T-helper 2 cell treated with Interferon-gamma antibody and Interleukin-4, amounts not matched to agents 5 μg/mL and 100 μg/mL, for 36 hours (primary cell): ENCODE measurements at regions not wholly inside any gene's neighbourhood (a gene's known extent, or its start where the extent isn't known, plus 50 kb on each side); places are given as distances from the start of the nearest gene placed in this dataset.

Experiments
- DNase-seq: peaks from one replicate; pipeline ENCODE4 v3.0.0; 2021; ENCODE audit warnings: low spot score
- H3K27ac Mint-ChIP-seq: one replicate; pipeline ENCODE4 v1.8.0; 2021; ENCODE audit warnings: mild to moderate bottlenecking, mixed read lengths
- H3K27me3 Mint-ChIP-seq: one replicate; pipeline ENCODE4 v1.8.0; 2021; ENCODE audit warnings: low read depth, mixed read lengths
- H3K36me3 Mint-ChIP-seq: one replicate; pipeline ENCODE4 v1.8.0; 2021; ENCODE audit warnings: low read depth, mixed read lengths
- H3K4me1 Mint-ChIP-seq: one replicate; pipeline ENCODE4 v1.8.0; 2021; ENCODE audit warnings: low read depth, mixed read lengths
- H3K4me3 Mint-ChIP-seq: one replicate; pipeline ENCODE4 v1.8.0; 2022; ENCODE audit warnings: mild to moderate bottlenecking, moderate library complexity, mixed read lengths
- H3K9me3 Mint-ChIP-seq: one replicate; pipeline ENCODE4 v1.8.0; 2021; ENCODE audit warnings: mixed read lengths

DNA sequence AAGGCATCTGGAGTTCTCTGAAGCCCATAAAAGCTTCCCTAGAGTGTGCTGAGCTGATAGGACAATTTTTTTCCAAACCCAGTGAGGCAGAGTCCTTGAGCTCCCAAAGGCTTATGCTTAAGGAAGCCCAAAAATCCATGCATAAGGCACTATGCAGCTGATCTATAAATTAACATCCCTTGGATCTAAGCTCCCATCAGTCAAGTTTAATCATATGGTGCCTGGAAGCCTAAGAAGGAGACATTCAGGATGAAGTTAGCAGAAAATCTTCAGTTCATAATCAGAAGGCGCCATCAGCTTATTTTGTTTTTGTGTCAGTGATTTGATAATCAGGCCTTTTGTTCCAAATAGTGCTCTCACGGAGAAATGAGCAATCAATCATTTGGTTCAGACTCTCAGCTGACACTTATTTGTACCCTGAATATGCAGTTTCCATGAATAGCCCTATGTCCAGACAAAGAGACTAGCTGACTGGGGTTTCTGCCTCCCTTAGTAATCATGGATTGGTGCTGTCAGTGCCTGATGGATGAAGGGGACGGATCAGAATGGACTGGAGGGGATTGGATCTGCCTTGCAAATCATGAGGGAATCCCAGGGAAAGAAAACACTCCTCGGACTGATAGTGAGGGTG, 464.8 kb upstream of the RGPD4 start:
- Mint-ChIP-seq H3K9me3 (peaks cover 8% of the 10 kb centered on the region), H3K36me3 (no peaks in the 10 kb centered on the region), H3K4me3 (no peak overlapping the region), H3K27me3 (no peaks in the 10 kb centered on the region), H3K27ac (no peak overlapping the region), H3K4me1 (no peaks in the 10 kb centered on the region)
- no peak for DNase-seq

- Mint-ChIP-seq H3K27me3 (no peaks in the 10 kb centered on the region), H3K4me1 (no peaks in the 10 kb centered on the region), H3K9me3 (peaks cover 8% of the 10 kb centered on the region), H3K36me3 (no peaks in the 10 kb centered on the region), H3K27ac (no peak overlapping the region), H3K4me3 (no peak overlapping the region)
- DNase-seq: no peak
Measured at GRCh38 chr2:107362993-107363392, 463.7 kb upstream of the RGPD4 start.

DNA sequence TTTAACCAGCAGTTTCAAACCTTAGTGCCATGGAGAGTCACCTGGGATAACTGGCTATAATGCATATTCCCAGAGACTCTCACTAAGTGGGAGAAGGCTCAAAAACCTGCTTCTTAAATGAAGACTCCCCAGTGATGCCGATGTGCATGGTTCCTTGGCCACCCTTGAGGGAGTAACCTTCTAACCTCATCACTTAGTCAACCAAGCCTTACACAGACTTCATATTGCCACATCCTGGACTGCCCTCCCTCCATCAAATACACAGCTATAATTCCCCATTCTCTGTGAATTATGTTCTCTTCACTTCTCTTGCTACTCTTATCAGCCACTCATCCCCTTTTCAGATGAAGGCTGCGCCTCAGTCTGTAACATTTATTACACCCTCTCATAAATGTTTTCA, 462.9 kb upstream of the RGPD4 start:
- H3K27me3 Mint-ChIP-seq: no peaks in the 10 kb centered on the region
- no peaks in the 10 kb centered on the region for H3K36me3 Mint-ChIP-seq
- DNase-seq: no peak
- no peak overlapping the region for H3K27ac Mint-ChIP-seq
- H3K4me1 Mint-ChIP-seq: no peaks in the 10 kb centered on the region
- peaks cover 8% of the 10 kb centered on the region for H3K9me3 Mint-ChIP-seq
- H3K4me3 Mint-ChIP-seq: no peak overlapping the region

DNA sequence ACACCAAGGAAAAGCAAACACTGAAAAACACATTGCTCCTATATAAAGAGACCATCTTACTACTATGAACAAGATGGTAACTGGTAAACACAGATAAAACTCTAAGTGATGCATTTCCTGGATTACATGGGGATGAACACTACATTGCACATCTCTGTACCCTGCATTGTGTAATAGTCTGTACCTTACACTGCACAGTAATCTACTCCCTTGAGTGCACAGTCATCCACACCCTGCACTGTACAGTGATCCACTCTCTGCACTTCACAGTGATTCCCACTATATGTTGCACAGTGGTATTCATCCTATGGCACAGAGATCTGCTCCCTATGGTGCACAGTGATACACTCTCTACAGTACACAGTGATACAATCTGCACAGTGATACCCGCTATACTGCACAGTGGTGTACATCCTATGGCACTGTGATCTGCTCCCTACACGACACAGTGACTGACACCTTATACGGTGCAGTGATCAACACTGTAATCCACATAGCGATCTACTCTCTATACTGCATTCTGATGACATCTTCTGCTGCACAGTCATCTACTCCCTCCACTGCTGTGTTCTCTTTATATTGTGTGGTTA, 462.2 kb upstream of the RGPD4 start:
- H3K4me1 Mint-ChIP-seq: no peaks in the 10 kb centered on the region
- H3K27me3 Mint-ChIP-seq: no peaks in the 10 kb centered on the region
- H3K36me3 Mint-ChIP-seq: no peaks in the 10 kb centered on the region
- no peak overlapping the region for H3K4me3 Mint-ChIP-seq
- no peak for DNase-seq
- H3K9me3 Mint-ChIP-seq: peaks cover 8% of the 10 kb centered on the region
- no peak overlapping the region for H3K27ac Mint-ChIP-seq

- no peak overlapping the region for H3K27ac Mint-ChIP-seq
- no peaks in the 10 kb centered on the region for H3K36me3 Mint-ChIP-seq
- H3K27me3 Mint-ChIP-seq: no peaks in the 10 kb centered on the region
- no peak overlapping the region for H3K4me3 Mint-ChIP-seq
- no peaks in the 10 kb centered on the region for H3K4me1 Mint-ChIP-seq
- H3K9me3 Mint-ChIP-seq: peaks cover 6% of the 10 kb centered on the region
- no peak for DNase-seq
Measured at GRCh38 chr2:107374249-107374648, 452.4 kb upstream of the RGPD4 start.

- H3K4me3 Mint-ChIP-seq: no peak overlapping the region
- no peak for DNase-seq
- no peaks in the 10 kb centered on the region for H3K27me3 Mint-ChIP-seq
- no peaks in the 10 kb centered on the region for H3K36me3 Mint-ChIP-seq
- H3K9me3 Mint-ChIP-seq: no peaks in the 10 kb centered on the region
- no peaks in the 10 kb centered on the region for H3K4me1 Mint-ChIP-seq
- H3K27ac Mint-ChIP-seq: no peak overlapping the region
Measured at GRCh38 chr2:107376909-107377308, 449.8 kb upstream of the RGPD4 start.

GRCh38 chr2:107380912-107381311, 445.8 kb upstream of the RGPD4 start:
- DNase-seq: no peak
- H3K9me3 Mint-ChIP-seq: no peaks in the 10 kb centered on the region
- H3K36me3 Mint-ChIP-seq: no peaks in the 10 kb centered on the region
- no peaks in the 10 kb centered on the region for H3K4me1 Mint-ChIP-seq
- H3K27me3 Mint-ChIP-seq: no peaks in the 10 kb centered on the region
- H3K4me3 Mint-ChIP-seq: no peak overlapping the region
- H3K27ac Mint-ChIP-seq: no peak overlapping the region

DNA sequence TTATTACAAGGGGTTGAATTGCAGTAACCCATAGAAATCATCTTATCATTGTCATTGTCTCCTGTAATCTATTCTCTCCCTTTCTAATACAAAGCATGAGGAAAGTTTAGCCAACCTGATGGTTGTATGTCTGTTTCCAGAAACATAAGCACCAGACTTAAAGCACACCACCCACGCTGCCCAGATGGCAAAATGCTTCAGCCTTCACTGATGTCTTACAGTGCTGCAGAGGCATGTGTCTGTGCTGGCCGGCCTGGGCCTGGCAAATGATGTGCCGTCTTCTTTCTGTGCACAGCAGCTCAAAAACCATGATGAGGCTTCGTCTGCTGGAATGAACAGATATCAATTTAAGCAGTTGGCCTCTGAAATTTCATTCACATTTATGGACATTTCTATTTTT, 443.0 kb upstream of the RGPD4 start:
- Mint-ChIP-seq H3K27me3 (no peaks in the 10 kb centered on the region), H3K4me1 (no peaks in the 10 kb centered on the region), H3K4me3 (no peak overlapping the region), H3K27ac (no peak overlapping the region), H3K36me3 (no peaks in the 10 kb centered on the region), H3K9me3 (no peaks in the 10 kb centered on the region)
- DNase-seq: no peak

DNA sequence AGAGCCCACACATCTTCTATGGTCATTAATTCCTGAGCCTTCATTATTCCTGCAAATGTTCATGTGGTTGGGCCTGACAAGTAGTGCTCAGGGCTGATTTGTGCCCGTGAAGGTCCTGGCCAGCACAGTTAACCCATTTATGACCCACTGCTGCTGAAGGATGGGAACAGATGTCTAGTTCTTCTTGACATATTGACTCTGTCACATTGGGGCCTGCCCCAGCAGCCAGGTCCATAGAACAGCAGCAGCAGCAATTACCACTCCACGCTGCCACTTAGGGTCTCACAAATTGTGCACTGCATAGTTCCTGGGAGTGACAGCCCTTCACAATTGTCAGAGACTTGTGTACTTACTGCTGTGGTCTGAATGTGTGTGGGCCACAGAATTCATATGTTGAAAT, 442.3 kb upstream of the RGPD4 start:
- H3K27ac Mint-ChIP-seq: no peak overlapping the region
- no peaks in the 10 kb centered on the region for H3K36me3 Mint-ChIP-seq
- H3K27me3 Mint-ChIP-seq: no peaks in the 10 kb centered on the region
- no peaks in the 10 kb centered on the region for H3K4me1 Mint-ChIP-seq
- H3K4me3 Mint-ChIP-seq: no peak overlapping the region
- no peak for DNase-seq
- H3K9me3 Mint-ChIP-seq: peaks cover 3% of the 10 kb centered on the region

- Mint-ChIP-seq H3K36me3 (no peaks in the 10 kb centered on the region), H3K9me3 (peaks cover 3% of the 10 kb centered on the region), H3K27ac (no peak overlapping the region), H3K4me1 (no peaks in the 10 kb centered on the region), H3K4me3 (no peak overlapping the region), H3K27me3 (no peaks in the 10 kb centered on the region)
- no peak for DNase-seq
Measured at GRCh38 chr2:107385921-107386320, 440.8 kb upstream of the RGPD4 start.

DNA sequence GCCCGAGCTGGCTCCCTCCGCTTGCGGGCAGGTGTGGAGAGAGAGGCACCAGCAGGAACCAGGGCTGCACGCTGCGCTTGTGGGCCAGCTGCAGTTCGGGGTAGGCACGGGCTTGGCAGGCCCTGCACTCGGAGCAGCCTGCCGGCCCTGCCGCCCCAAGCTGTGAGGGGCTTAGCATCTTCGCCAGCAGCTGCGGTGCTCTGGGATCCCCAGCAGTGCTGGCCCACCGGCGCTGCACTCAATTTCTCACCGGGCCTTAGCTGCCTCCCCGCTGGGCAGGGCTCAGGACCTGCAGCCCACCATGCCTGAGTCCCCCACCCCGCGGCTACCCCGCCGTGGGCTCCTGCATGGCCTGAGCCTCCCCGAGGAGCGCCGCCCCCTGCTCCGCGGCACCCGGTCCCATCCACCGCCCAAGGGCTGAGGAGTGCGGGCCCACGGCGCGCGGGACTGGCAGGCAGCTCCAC, 434.4 kb upstream of the RGPD4 start:
- Mint-ChIP-seq H3K9me3 (peaks cover 3% of the 10 kb centered on the region), H3K4me1 (no peaks in the 10 kb centered on the region), H3K36me3 (no peaks in the 10 kb centered on the region), H3K4me3 (no peak overlapping the region), H3K27me3 (no peaks in the 10 kb centered on the region), H3K27ac (no peak overlapping the region)
- no peak for DNase-seq

DNA sequence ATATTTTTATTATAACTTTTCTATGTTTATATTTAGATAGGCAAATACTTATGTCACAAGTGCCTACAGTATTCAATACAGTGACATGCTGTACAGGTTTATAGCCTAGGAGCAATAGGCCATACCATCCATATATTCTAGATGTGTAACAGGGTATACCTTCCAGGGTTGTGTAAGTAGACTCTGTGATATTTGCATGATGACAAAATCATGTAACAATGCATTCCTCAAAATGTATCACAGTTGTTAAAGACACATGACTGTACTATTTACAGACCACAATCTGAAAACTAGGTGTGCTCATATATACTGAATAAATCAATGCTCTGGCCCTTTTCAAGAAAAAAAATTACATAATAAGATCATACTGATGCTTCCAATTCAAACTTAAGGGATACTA, 433.2 kb upstream of the RGPD4 start:
- Mint-ChIP-seq H3K4me1 (no peaks in the 10 kb centered on the region), H3K27ac (no peak overlapping the region), H3K27me3 (no peaks in the 10 kb centered on the region), H3K36me3 (no peaks in the 10 kb centered on the region), H3K9me3 (peaks cover 3% of the 10 kb centered on the region), H3K4me3 (no peak overlapping the region)
- no peak for DNase-seq

GRCh38 chr2:107398683-107399082, 428.0 kb upstream of the RGPD4 start:
- no peak for DNase-seq
- Mint-ChIP-seq H3K27me3 (no peaks in the 10 kb centered on the region), H3K36me3 (no peaks in the 10 kb centered on the region), H3K27ac (no peak overlapping the region), H3K4me3 (no peak overlapping the region), H3K9me3 (no peaks in the 10 kb centered on the region), H3K4me1 (no peaks in the 10 kb centered on the region)

DNA sequence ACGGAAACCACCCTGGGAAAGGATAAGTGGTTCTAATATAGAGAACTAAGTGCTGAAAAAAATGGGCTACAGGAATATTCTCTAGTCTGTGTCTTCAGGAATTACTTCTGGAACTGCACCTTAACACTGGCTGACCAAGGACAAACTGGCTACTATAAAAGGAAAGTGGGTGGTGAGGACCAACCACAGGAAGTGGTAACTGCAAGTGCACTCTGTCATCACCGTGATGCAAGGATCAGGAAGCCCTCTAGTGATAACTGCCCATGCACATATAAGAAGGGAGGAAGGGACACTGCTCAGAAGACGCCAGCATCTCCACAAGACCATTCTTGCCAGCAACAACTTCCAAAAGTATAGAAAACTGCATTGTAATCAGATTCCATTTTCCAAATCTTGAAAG, 424.4 kb upstream of the RGPD4 start:
- Mint-ChIP-seq H3K4me3 (no peak overlapping the region), H3K9me3 (no peaks in the 10 kb centered on the region), H3K27me3 (no peaks in the 10 kb centered on the region), H3K4me1 (no peaks in the 10 kb centered on the region), H3K27ac (no peak overlapping the region), H3K36me3 (no peaks in the 10 kb centered on the region)
- DNase-seq: no peak

DNA sequence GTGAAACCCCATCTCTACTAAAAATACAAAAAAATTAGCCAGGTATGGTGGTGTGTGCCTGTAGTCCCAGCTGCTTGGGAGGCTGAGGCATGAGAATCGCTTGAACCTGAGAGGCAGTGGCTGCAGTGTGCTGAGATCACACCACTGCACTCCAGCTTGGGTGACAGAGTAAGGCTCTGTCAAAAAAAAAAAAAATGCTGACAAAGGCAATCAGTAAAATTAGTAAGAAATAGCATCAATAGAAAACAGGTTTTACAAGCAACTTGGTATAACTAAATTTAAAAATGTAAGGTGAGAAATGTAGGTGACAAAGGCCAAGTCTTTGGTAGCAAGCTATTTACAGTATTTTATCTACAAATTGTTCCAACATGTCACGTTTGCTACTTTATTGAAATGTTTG, 421.4 kb upstream of the RGPD4 start:
- H3K27ac Mint-ChIP-seq: no peak overlapping the region
- H3K27me3 Mint-ChIP-seq: no peaks in the 10 kb centered on the region
- no peak for DNase-seq
- no peaks in the 10 kb centered on the region for H3K9me3 Mint-ChIP-seq
- H3K4me1 Mint-ChIP-seq: no peaks in the 10 kb centered on the region
- no peaks in the 10 kb centered on the region for H3K36me3 Mint-ChIP-seq
- H3K4me3 Mint-ChIP-seq: no peak overlapping the region
